IMR-90 (cell line): ENCODE measurements at regions not wholly inside any gene's neighbourhood (a gene's known extent, or its start where the extent isn't known, plus 50 kb on each side); places are given as distances from the start of the nearest gene placed in this dataset.

ENCODE experiments used
- ATAC-seq: fragments of 200-7000 bp; cut with Tn5 transposase; 2 replicates; pipeline ENCODE4 v1.9.1; 2020; ENCODE audit warnings: low read depth, mild to moderate bottlenecking, moderate library complexity
- BruUV-seq: library from RNA; stranded (reverse); fragments of 400-500 nt; replicated peaks from 2 replicates; lab custom pipeline; 2021; lab: Mats Ljungman, UMichigan
- CTCF ChIA-PET: fragments of 300-600 bp; formaldehyde crosslinking; extraction: SDS; loops from one replicate; lab custom pipeline; 2021; ENCODE audit warnings: antibody characterized with exemption; lab: Yijun Ruan, JAX
- POLR2A ChIA-PET: fragments of 300-600 bp; sonication (Branson Sonifier 250); formaldehyde crosslinking; loops from one replicate; lab custom pipeline; 2022; ENCODE audit warnings: antibody characterized with exemption; ENCODE audit not compliant: unreplicated experiment; lab: Charles Lee
- DNase-seq: peaks from one replicate; pipeline ENCODE4 v3.0.0; 2013
- H2AFZ ChIP-seq: replicated peaks from 2 replicates; pipeline ENCODE3; 2013; ENCODE audit warnings: low read length, mild to moderate bottlenecking; ENCODE audit not compliant: poor library complexity
- H2AK5ac ChIP-seq: 2 replicates; pipeline ENCODE4 v1.6.1; 2013; ENCODE audit warnings: low read depth, low read length, inconsistent platforms
- H2AK9ac ChIP-seq: replicated peaks from 2 replicates; pipeline ENCODE3; 2013; ENCODE audit warnings: mild to moderate bottlenecking, low read depth, low read length, moderate library complexity; ENCODE audit not compliant: poor library complexity
- H2BK120ac ChIP-seq: 2 replicates; pipeline ENCODE4 v1.6.1; 2013; ENCODE audit warnings: low read depth, low read length, inconsistent platforms
- H2BK15ac ChIP-seq: 3 replicates; pipeline ENCODE4 v1.6.1; 2013; ENCODE audit warnings: low read depth, low read length, inconsistent platforms
- H2BK20ac ChIP-seq: 2 replicates; pipeline ENCODE4 v1.6.1; 2013; ENCODE audit warnings: low read depth, mild to moderate bottlenecking, inconsistent platforms, low read length, moderate library complexity
- H2BK5ac ChIP-seq: 2 replicates; pipeline ENCODE4 v1.6.1; 2013; ENCODE audit warnings: mild to moderate bottlenecking, low read depth, low read length, inconsistent platforms; ENCODE audit not compliant: poor library complexity, severe bottlenecking
- H3K14ac ChIP-seq: replicated peaks from 2 replicates; pipeline ENCODE4 v1.6.1; 2013; ENCODE audit warnings: low read depth, low read length, inconsistent platforms
- H3K18ac ChIP-seq: 2 replicates; pipeline ENCODE4 v1.6.1; 2013; ENCODE audit warnings: low read depth, low read length, control low read depth
- H3K23ac ChIP-seq: 2 replicates; pipeline ENCODE4 v1.6.1; 2013; ENCODE audit warnings: low read depth, low read length, inconsistent platforms
- H3K27ac ChIP-seq: 2 replicates; pipeline ENCODE4 v1.5.1; 2013; ENCODE audit warnings: mild to moderate bottlenecking, control low read depth, low read length; ENCODE audit not compliant: insufficient read depth
- H3K27me3 ChIP-seq: 2 replicates; pipeline ENCODE4 v1.6.1; 2013; ENCODE audit warnings: low read length; ENCODE audit not compliant: control insufficient read depth, insufficient read depth
- H3K36me3 ChIP-seq: 2 replicates; pipeline ENCODE4 v1.6.1; 2013; ENCODE audit warnings: low read length, mixed read lengths; ENCODE audit not compliant: control insufficient read depth, insufficient read depth
- H3K4ac ChIP-seq: 2 replicates; pipeline ENCODE4 v1.6.1; 2013; ENCODE audit warnings: low read depth, low read length, inconsistent platforms
- H3K4me1 ChIP-seq: 2 replicates; pipeline ENCODE4 v1.6.1; 2013; ENCODE audit warnings: low read length, mixed read lengths; ENCODE audit not compliant: control insufficient read depth, insufficient read depth
- H3K4me2 ChIP-seq: 2 replicates; pipeline ENCODE4 v1.6.1; 2013; ENCODE audit warnings: low read depth, mild to moderate bottlenecking, control low read depth, low read length, moderate library complexity
- H3K4me3 ChIP-seq: 2 replicates; pipeline ENCODE4 v1.5.1; 2013; ENCODE audit warnings: low read depth, mild to moderate bottlenecking, control low read depth, low read length, moderate library complexity; ENCODE audit not compliant: insufficient read depth
- H3K56ac ChIP-seq: 2 replicates; pipeline ENCODE4 v1.6.1; 2013; ENCODE audit warnings: low read length, inconsistent platforms; ENCODE audit not compliant: insufficient read depth; ENCODE audit errors: extremely low read depth
- H3K79me1 ChIP-seq, 2 experiments: 2 replicates each; pipeline ENCODE4 v1.6.1; 2013; ENCODE audit warnings: low read length in 2 of 2, inconsistent platforms in 1 of 2, low read depth in 1 of 2
- H3K9ac ChIP-seq: 2 replicates; pipeline ENCODE4 v1.6.1; 2013; ENCODE audit warnings: low read depth, low read length, control low read depth
- H3K9me1 ChIP-seq: 2 replicates; pipeline ENCODE4 v1.6.1; 2013; ENCODE audit warnings: low read length, inconsistent platforms; ENCODE audit not compliant: insufficient read depth
- H3K9me3 ChIP-seq: 2 replicates; pipeline ENCODE4 v1.6.1; 2013; ENCODE audit warnings: low read length; ENCODE audit not compliant: control insufficient read depth, insufficient read depth
- H4K20me1 ChIP-seq: 2 replicates; pipeline ENCODE4 v1.6.1; 2013; ENCODE audit warnings: low read length, inconsistent platforms; ENCODE audit not compliant: insufficient read depth
- H4K5ac ChIP-seq: 2 replicates; pipeline ENCODE4 v1.6.1; 2013; ENCODE audit warnings: mild to moderate bottlenecking, low read depth, low read length, control low read depth
- H4K8ac ChIP-seq, 2 experiments: 2 replicates each; pipeline ENCODE4 v1.6.1; 2013; ENCODE audit warnings: low read depth in 2 of 2, low read length in 2 of 2, control low read depth in 1 of 2, inconsistent platforms in 1 of 2
- H4K91ac ChIP-seq: 2 replicates; pipeline ENCODE4 v1.6.1; 2013; ENCODE audit warnings: low read depth, low read length, inconsistent platforms; ENCODE audit not compliant: insufficient read depth
- BHLHE40 ChIP-seq: fragments of 150-350 bp; IDR thresholded peaks from 2 replicates; pipeline ENCODE4 v1.6.1; 2016; ENCODE audit warnings: mild to moderate bottlenecking, low read depth, low read length
- CEBPB ChIP-seq: IDR thresholded peaks from 2 replicates; pipeline ENCODE4 v1.6.1; 2012; ENCODE audit warnings: low read depth, low read length, improper control_type of control experiment
- CHD1 ChIP-seq: IDR thresholded peaks from 2 replicates; pipeline ENCODE4 v1.6.1; 2012; ENCODE audit warnings: low read depth, low read length, improper control_type of control experiment
- FOS ChIP-seq: fragments of 150-350 bp; IDR thresholded peaks from 2 replicates; pipeline ENCODE4 v1.6.1; 2016; ENCODE audit warnings: low read depth, low read length
- MAFK ChIP-seq: IDR thresholded peaks from 2 replicates; pipeline ENCODE4 v1.6.1; 2012; ENCODE audit warnings: low read depth, low read length, improper control_type of control experiment
- MAZ ChIP-seq: IDR thresholded peaks from 2 replicates; pipeline ENCODE4 v1.6.1; 2012; ENCODE audit warnings: low read depth, mild to moderate bottlenecking, low read length, improper control_type of control experiment, moderate library complexity, borderline replicate concordance
- MXI1 ChIP-seq: IDR thresholded peaks from 2 replicates; pipeline ENCODE4 v1.6.1; 2012; ENCODE audit warnings: low read depth, mild to moderate bottlenecking, low read length, moderate library complexity, borderline replicate concordance
- NFE2L2 ChIP-seq: fragments of 150-350 bp; IDR thresholded peaks from 2 replicates; pipeline ENCODE4 v1.6.1; 2016; ENCODE audit warnings: low read depth, mild to moderate bottlenecking, low read length
- POLR2A ChIP-seq: IDR thresholded peaks from 2 replicates; pipeline ENCODE4 v1.6.1; 2012; ENCODE audit warnings: mild to moderate bottlenecking, low read depth, low read length
- RAD21 ChIP-seq: IDR thresholded peaks from 2 replicates; pipeline ENCODE4 v1.6.1; 2012; ENCODE audit warnings: low read length, improper control_type of control experiment
- RCOR1 ChIP-seq: IDR thresholded peaks from 2 replicates; pipeline ENCODE4 v1.6.1; 2012; ENCODE audit warnings: mild to moderate bottlenecking, low read length, improper control_type of control experiment; ENCODE audit not compliant: insufficient replicate concordance
- RFX5 ChIP-seq: IDR thresholded peaks from 2 replicates; pipeline ENCODE4 v1.8.0; 2012; ENCODE audit warnings: low read depth, mild to moderate bottlenecking, low read length, moderate library complexity
- SMC3 ChIP-seq: fragments of 150-350 bp; IDR thresholded peaks from 2 replicates; pipeline ENCODE4 v1.6.1; 2016; ENCODE audit warnings: low read depth, mild to moderate bottlenecking, antibody characterized with exemption, low read length, moderate library complexity
- WGBS, 2 experiments: methylation state at CpG; one replicate each; pipeline versions ENCODE4 v1.1.5 to v1.1.7; 2013; ENCODE audit warnings: missing lambda C conversion rate in 2 of 2; ENCODE audit not compliant: insufficient read length in 1 of 2; ENCODE audit errors: extremely low coverage in 2 of 2; 5-methylcytosine and 5-hydroxymethylcytosine counted together
- dilution Hi-C: fragments of 300-500 bp; cut with HindIII; formaldehyde crosslinking; loops from one replicate; pipeline ENCODE4 v1.14.3; 2018; ENCODE audit warnings: low sequenced_read_pairs; ENCODE audit not compliant: unreplicated experiment
- in situ Hi-C: fragments of 300-500 bp; cut with MboI; formaldehyde crosslinking; loops from 3 replicates; pipeline ENCODE4 v1.14.3; 2019; ENCODE audit warnings: low sequenced_read_pairs, inconsistent platforms, mixed read lengths
- intact Hi-C: fragments of 100-400 bp; cut with micrococcal nuclease; formaldehyde crosslinking; loops from 2 replicates; pipeline ENCODE4 v1.10.0; 2022
- TF ChIP-seq, protein P1 (sequence below): conservative IDR thresholded peaks from 2 replicates; pipeline ENCODE4 v1.5.1; 2012; ENCODE audit warnings: mild to moderate bottlenecking, low read depth, low read length, improper control_type of control experiment
- TF ChIP-seq, protein P2 (sequence below): fragments of 150-350 bp; IDR thresholded peaks from 2 replicates; pipeline ENCODE4 v1.6.1; 2016; ENCODE audit warnings: low read depth, mild to moderate bottlenecking, low read length, moderate library complexity, borderline replicate concordance
- TF ChIP-seq, protein P3 (sequence below): fragments of 150-350 bp; IDR thresholded peaks from 2 replicates; pipeline ENCODE4 v1.6.1; 2017; ENCODE audit warnings: mild to moderate bottlenecking, antibody characterized with exemption, low read length, low read depth

DNA sequence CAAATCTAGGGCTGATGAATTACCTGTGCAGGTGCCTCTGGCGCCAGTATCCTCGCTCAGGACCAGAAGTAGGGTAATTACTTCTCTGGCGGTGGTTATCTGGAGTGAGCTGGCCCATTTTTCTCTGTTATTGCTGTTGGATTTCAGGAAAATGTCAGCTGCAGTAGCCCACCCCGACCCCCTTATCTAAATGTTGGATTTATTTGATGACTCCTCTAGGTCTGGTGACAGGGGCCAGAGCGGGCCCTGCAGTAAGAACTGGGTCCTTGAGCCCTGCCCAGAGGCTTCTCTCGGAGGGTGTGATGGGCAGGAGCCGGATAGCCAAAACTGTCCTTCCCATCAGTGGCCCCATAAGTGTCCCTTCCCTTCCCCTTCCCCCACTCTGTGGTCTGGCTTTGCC, 384.3 kb downstream of the PTPRU start:
- ChIA-PET POLR2A (no interaction called here), CTCF (no interaction called here)
- no peak overlapping the region for H3K14ac ChIP-seq
- H2BK120ac ChIP-seq: no peak overlapping the region
- H2AK5ac ChIP-seq: no peak overlapping the region
- H4K91ac ChIP-seq: no peak overlapping the region
- no CpG with 5 or more reads among the region's 7 CpGs for WGBS, 2 experiments
- H3K23ac ChIP-seq: no peak overlapping the region
- intact Hi-C loops: no loop called here
- H3K56ac ChIP-seq: no peak overlapping the region
- H2BK5ac ChIP-seq: no peak overlapping the region
- H3K9me1 ChIP-seq: no peaks in the 10 kb centered on the region
- no peaks in the 10 kb centered on the region for H3K79me1 ChIP-seq
- no peak overlapping the region for H2AFZ ChIP-seq
- H3K4me1 ChIP-seq: no peaks in the 10 kb centered on the region; the same call in 1 of the 2 replicates
- no peak overlapping the region for H4K8ac ChIP-seq
- no peak overlapping the region for H3K27ac ChIP-seq
- TF ChIP-seq, protein P1, sequence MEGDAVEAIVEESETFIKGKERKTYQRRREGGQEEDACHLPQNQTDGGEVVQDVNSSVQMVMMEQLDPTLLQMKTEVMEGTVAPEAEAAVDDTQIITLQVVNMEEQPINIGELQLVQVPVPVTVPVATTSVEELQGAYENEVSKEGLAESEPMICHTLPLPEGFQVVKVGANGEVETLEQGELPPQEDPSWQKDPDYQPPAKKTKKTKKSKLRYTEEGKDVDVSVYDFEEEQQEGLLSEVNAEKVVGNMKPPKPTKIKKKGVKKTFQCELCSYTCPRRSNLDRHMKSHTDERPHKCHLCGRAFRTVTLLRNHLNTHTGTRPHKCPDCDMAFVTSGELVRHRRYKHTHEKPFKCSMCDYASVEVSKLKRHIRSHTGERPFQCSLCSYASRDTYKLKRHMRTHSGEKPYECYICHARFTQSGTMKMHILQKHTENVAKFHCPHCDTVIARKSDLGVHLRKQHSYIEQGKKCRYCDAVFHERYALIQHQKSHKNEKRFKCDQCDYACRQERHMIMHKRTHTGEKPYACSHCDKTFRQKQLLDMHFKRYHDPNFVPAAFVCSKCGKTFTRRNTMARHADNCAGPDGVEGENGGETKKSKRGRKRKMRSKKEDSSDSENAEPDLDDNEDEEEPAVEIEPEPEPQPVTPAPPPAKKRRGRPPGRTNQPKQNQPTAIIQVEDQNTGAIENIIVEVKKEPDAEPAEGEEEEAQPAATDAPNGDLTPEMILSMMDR: no peak
- TF ChIP-seq RCOR1: no peak
- no peak for TF ChIP-seq POLR2A
- TF ChIP-seq RAD21: no peak
- TF ChIP-seq, protein P2, sequence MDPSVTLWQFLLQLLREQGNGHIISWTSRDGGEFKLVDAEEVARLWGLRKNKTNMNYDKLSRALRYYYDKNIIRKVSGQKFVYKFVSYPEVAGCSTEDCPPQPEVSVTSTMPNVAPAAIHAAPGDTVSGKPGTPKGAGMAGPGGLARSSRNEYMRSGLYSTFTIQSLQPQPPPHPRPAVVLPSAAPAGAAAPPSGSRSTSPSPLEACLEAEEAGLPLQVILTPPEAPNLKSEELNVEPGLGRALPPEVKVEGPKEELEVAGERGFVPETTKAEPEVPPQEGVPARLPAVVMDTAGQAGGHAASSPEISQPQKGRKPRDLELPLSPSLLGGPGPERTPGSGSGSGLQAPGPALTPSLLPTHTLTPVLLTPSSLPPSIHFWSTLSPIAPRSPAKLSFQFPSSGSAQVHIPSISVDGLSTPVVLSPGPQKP: no peak
- no peak for TF ChIP-seq CHD1
- no peak for TF ChIP-seq MXI1
- TF ChIP-seq BHLHE40: no peak
- TF ChIP-seq, protein P3, sequence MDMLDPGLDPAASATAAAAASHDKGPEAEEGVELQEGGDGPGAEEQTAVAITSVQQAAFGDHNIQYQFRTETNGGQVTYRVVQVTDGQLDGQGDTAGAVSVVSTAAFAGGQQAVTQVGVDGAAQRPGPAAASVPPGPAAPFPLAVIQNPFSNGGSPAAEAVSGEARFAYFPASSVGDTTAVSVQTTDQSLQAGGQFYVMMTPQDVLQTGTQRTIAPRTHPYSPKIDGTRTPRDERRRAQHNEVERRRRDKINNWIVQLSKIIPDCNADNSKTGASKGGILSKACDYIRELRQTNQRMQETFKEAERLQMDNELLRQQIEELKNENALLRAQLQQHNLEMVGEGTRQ: no peak
- TF ChIP-seq FOS: no peak
- TF ChIP-seq CEBPB: no peak
- no peak for TF ChIP-seq NFE2L2
- TF ChIP-seq RFX5: no peak
- no peak for TF ChIP-seq MAZ
- TF ChIP-seq SMC3: no peak
- TF ChIP-seq MAFK: no peak
- no peak overlapping the region for H4K5ac ChIP-seq
- H3K36me3 ChIP-seq: no peaks in the 10 kb centered on the region
- no peak overlapping the region for H3K4ac ChIP-seq
- no peak overlapping the region for H3K18ac ChIP-seq
- BruUV-seq: no TSS peak
- H3K4me3 ChIP-seq: no peak overlapping the region
- H2BK20ac ChIP-seq: no peak overlapping the region
- no peak overlapping the region for H3K4me2 ChIP-seq
- peaks cover 5% of the 10 kb centered on the region; the same call in 1 of the 2 replicates for H3K27me3 ChIP-seq
- ATAC-seq: no peak
- no peaks in the 10 kb centered on the region for H3K9me3 ChIP-seq
- H4K20me1 ChIP-seq: no peaks in the 10 kb centered on the region
- in situ Hi-C loops: no loop called here
- no peak overlapping the region for H2BK15ac ChIP-seq
- no peak overlapping the region for H2AK9ac ChIP-seq
- H3K9ac ChIP-seq: no peak overlapping the region
- DNase-seq: no peak
- dilution Hi-C loops: no loop called here
